Endothelial cell (in vitro differentiated cells): ENCODE measurements at regions not wholly inside any gene's neighbourhood (a gene's known extent, or its start where the extent isn't known, plus 50 kb on each side); places are given as distances from the start of the nearest gene placed in this dataset.

ENCODE experiments used
- DNase-seq: peaks from one replicate; pipeline ENCODE4 v3.0.0; 2021; ENCODE audit warnings: low spot score
- H3K27ac Mint-ChIP-seq: one replicate; pipeline ENCODE4 v1.8.0; 2021; ENCODE audit warnings: mixed read lengths, inconsistent platforms; ENCODE audit not compliant: unreplicated experiment
- H3K27me3 Mint-ChIP-seq: one replicate; pipeline ENCODE4 v1.8.0; 2021; ENCODE audit warnings: mild to moderate bottlenecking, moderate library complexity, mixed read lengths, inconsistent platforms; ENCODE audit not compliant: unreplicated experiment
- H3K36me3 Mint-ChIP-seq: one replicate; pipeline ENCODE4 v1.8.0; 2021; ENCODE audit warnings: mild to moderate bottlenecking, low read depth, mixed read lengths, inconsistent platforms; ENCODE audit not compliant: unreplicated experiment
- H3K4me1 Mint-ChIP-seq: one replicate; pipeline ENCODE4 v1.8.0; 2021; ENCODE audit warnings: mild to moderate bottlenecking, mixed read lengths, inconsistent platforms; ENCODE audit not compliant: unreplicated experiment
- H3K4me3 Mint-ChIP-seq: one replicate; pipeline ENCODE4 v1.8.0; 2021; ENCODE audit warnings: mild to moderate bottlenecking, mixed read lengths, inconsistent platforms; ENCODE audit not compliant: unreplicated experiment
- H3K9me3 Mint-ChIP-seq: one replicate; pipeline ENCODE4 v1.8.0; 2021; ENCODE audit warnings: mixed read lengths, inconsistent platforms; ENCODE audit not compliant: unreplicated experiment
- TF ChIP-seq, protein P1 (sequence below): fragments of 200-600 bp; sonication (generic); IDR thresholded peaks from one replicate; pipeline ENCODE4 v1.5.0; 2021; ENCODE audit warnings: antibody characterized with exemption; ENCODE audit not compliant: unreplicated experiment

DNA sequence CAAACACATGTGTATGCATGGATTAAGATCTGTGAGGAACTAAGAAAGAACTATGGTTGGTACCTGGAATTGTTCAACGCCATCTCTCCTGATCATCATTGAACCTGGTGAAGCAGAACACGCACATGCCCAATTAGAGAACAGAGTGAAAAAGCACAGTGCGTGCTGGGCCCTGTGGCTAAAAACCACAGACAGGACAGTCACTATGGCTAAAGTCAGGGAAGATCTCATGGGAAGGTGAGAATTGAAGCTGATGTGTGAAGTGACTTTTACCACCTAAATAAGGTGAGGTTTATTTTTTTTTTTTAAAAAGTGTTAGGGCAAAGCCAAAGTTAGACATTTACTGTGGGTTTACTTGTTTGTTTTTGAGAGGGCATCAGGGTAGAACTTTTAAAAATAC, 215.0 kb downstream of the SLC38A4 start:
- Mint-ChIP-seq H3K4me3 (no peak overlapping the region), H3K36me3 (peaks cover 4% of the 10 kb centered on the region), H3K27ac (no peak overlapping the region), H3K9me3 (peaks cover 5% of the 10 kb centered on the region), H3K4me1 (peaks cover 2% of the 10 kb centered on the region), H3K27me3 (peaks cover 1% of the 10 kb centered on the region)
- TF ChIP-seq, protein P1, sequence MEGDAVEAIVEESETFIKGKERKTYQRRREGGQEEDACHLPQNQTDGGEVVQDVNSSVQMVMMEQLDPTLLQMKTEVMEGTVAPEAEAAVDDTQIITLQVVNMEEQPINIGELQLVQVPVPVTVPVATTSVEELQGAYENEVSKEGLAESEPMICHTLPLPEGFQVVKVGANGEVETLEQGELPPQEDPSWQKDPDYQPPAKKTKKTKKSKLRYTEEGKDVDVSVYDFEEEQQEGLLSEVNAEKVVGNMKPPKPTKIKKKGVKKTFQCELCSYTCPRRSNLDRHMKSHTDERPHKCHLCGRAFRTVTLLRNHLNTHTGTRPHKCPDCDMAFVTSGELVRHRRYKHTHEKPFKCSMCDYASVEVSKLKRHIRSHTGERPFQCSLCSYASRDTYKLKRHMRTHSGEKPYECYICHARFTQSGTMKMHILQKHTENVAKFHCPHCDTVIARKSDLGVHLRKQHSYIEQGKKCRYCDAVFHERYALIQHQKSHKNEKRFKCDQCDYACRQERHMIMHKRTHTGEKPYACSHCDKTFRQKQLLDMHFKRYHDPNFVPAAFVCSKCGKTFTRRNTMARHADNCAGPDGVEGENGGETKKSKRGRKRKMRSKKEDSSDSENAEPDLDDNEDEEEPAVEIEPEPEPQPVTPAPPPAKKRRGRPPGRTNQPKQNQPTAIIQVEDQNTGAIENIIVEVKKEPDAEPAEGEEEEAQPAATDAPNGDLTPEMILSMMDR = no peak
- DNase-seq = no peak

DNA sequence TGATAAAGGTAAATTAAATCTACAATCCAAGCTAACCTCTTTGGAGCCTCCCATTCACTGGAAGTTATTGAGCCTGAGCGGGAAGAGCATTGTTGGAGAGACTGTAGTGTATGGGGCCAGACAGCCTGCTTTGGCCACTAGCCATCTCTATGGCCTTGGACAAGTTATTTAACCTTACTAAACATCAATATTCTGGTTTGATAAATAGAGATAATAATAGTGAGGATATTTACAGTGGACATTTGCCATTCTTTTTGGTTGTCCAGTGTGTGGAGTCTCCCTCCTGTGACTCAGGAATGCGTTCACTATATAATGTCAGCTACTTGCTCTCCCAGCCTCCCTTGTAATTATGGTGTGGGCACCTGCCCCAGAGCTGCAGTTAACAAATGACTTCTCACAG, 216.1 kb downstream of the SLC38A4 start:
- Mint-ChIP-seq H3K27ac (no peak overlapping the region), H3K4me1 (peaks cover 2% of the 10 kb centered on the region), H3K9me3 (peaks cover 2% of the 10 kb centered on the region), H3K4me3 (no peak overlapping the region), H3K36me3 (peaks cover 7% of the 10 kb centered on the region), H3K27me3 (peaks cover 1% of the 10 kb centered on the region)
- no peak for DNase-seq
- TF ChIP-seq, protein P1 = no peak

DNA sequence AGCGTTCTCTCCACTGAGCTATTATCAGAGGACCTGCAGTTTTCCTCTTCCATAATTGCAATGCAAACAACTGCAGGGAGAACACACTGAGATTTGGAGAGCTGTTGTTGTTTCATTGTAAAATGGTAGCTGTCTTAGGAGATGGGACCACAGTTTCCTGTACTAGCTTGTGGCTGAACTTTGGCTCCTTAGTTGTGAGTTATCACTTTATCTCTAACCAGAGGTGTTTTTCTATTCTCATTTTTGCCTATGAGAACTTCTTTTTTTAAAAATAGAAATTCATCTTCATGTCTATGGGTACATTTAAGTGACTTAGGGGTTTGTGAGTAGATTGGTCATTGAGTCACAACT, 216.5 kb downstream of the SLC38A4 start:
- Mint-ChIP-seq H3K4me1 (peaks cover 2% of the 10 kb centered on the region), H3K9me3 (no peaks in the 10 kb centered on the region), H3K27me3 (peaks cover 1% of the 10 kb centered on the region), H3K4me3 (no peak overlapping the region), H3K27ac (no peak overlapping the region), H3K36me3 (peaks cover 10% of the 10 kb centered on the region)
- DNase-seq = no peak
- TF ChIP-seq, protein P1 = no peak

DNA sequence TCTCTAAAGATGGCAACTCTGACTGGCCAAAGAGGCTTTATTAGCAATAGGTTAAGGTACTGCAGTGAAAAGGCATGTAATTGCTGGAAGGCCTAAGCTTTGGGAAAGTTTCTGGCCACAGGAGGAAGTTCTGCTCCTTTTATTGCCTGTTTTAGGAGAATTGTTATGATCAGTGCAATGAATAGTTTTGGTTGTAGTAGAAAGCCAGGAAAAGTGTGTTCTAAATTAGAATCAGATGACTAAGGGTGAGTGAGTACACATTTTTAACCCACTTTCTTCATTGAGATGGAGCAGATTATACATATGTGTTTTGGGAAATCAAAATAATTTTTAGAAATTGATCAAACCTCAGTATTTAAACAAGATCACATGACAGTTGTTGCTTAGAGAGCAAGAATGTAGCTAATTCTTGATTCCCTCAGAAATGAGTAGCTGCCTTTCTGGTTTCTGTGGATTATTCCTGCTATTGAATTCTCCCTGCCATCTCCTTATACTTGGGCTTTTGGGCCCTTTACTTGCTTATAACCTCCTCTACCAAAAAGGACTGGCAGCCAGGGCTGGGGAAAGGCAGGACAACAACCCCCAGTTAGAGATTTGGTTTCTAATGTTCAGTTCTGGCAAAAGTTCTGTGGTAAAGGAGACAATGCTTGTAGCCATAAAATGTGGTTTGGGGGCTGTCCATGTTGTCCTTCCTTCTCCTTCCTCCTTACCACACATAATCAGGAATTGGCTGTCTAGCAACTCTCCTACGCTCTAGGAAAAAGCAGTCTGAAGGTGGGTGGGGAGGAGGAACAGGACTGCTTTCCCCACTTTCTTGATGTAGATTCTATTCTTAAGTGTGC, 217.1 kb downstream of the SLC38A4 start:
- H3K27ac Mint-ChIP-seq = no peak overlapping the region
- peaks cover 1% of the 10 kb centered on the region for H3K27me3 Mint-ChIP-seq

DNA sequence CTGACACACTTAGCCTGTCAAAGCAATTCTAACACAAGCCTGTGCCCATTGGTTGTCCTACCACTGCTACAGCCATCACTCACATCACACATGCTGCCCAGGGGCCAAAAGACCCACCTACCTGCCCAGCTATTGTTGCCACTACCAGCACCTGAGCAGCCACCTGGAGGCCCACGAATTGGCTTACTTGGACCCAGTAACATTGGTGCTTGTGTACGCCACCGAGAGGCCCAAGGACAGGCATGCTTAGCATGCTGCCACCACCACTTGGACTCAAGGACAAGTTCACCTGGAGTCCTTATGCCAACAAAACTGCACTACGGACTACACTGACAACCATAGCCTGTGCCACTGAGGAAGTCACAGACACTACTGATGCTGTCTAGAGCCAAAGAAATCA, 221.1 kb downstream of the SLC38A4 start:
- no peak for DNase-seq
- Mint-ChIP-seq H3K9me3 (no peaks in the 10 kb centered on the region), H3K27ac (no peak overlapping the region), H3K27me3 (peaks cover 2% of the 10 kb centered on the region), H3K36me3 (peaks cover 6% of the 10 kb centered on the region), H3K4me3 (no peak overlapping the region), H3K4me1 (peaks cover 2% of the 10 kb centered on the region)
- TF ChIP-seq, protein P1 = no peak

More for the DNA sequence above, 217.1 kb downstream of the SLC38A4 start:
- TF ChIP-seq, protein P1 = no peak
- H3K36me3 Mint-ChIP-seq = peaks cover 10% of the 10 kb centered on the region
- H3K4me3 Mint-ChIP-seq = no peak overlapping the region
- no peaks in the 10 kb centered on the region for H3K9me3 Mint-ChIP-seq
- H3K4me1 Mint-ChIP-seq = peaks cover 2% of the 10 kb centered on the region
- no peak for DNase-seq
